Loucy (cell line): ENCODE measurements at regions not wholly inside any gene's neighbourhood (a gene's known extent, or its start where the extent isn't known, plus 50 kb on each side); places are given as distances from the start of the nearest gene placed in this dataset.

Source experiments
- CTCF ChIP-seq: fragments of 200-600 bp; sonication (generic); conservative IDR thresholded peaks from 2 replicates; pipeline ENCODE4 v1.5.1; 2014; ENCODE audit warnings: mild to moderate bottlenecking, antibody characterized with exemption, low read length
- EZH2phosphoT487 ChIP-seq: fragments of 200-600 bp; IDR thresholded peaks from 2 replicates; pipeline ENCODE4 v1.6.1; 2018; ENCODE audit warnings: antibody characterized with exemption, mild to moderate bottlenecking, moderate library complexity, borderline replicate concordance

GRCh38 chr16:6602405-6602804 is 730.2 kb upstream of the RBFOX1 start:
- TF ChIP-seq CTCF (no peak), EZH2phosphoT487 (no peak)
